DMS114 treated with DMSO at 0.1 percent for 48 hours (cell line): ENCODE measurements at regions not wholly inside any gene's neighbourhood (a gene's known extent, or its start where the extent isn't known, plus 50 kb on each side); places are given as distances from the start of the nearest gene placed in this dataset.

ENCODE experiments used
- DNase-seq: peaks from one replicate; lab custom pipeline; 2025; ENCODE audit not compliant: unreplicated experiment; lab: John Stamatoyannopoulos, UW

DNA sequence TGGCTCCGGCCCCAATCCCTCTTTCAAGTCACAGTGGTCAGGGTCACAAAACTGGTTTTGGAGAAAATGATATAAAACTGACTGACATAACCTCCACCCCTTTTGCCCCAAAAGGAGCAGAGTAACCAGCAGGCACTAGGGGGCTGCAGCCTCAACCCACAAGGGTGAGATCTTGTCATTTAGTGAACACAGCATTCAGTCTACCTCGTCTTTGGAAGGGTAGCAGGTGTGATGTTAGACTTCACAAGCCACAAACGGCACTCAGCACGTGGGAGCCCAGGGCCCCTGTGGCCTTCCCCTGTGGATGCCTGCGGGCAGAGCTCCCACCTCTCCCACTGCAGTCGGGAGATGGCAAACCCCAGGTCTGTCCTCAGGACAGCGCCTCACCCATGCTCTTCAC is 372.1 kb upstream of the MYT1L start:
- DNase-seq = no peak

DNA sequence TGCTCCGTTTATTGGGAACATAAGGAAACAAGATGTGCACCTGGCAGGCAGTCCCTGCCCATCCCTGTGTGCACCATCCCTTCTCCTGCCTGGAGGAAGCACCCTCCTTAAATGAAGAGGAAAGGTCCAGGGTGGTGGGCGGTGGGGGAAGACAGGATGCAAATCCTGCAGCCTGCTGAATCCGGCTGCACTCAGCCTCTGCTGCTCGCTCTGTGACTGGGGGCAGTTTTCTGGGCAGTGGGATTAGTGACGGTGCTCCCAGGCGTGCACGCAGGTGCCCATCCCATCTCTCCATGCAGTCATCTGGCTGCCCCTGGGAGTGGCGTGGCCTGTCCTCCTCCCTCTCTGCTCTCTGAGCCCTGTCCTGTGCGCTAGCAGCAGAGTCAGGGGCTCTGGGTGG is 371.3 kb upstream of the MYT1L start:
- no peak for DNase-seq

DNA sequence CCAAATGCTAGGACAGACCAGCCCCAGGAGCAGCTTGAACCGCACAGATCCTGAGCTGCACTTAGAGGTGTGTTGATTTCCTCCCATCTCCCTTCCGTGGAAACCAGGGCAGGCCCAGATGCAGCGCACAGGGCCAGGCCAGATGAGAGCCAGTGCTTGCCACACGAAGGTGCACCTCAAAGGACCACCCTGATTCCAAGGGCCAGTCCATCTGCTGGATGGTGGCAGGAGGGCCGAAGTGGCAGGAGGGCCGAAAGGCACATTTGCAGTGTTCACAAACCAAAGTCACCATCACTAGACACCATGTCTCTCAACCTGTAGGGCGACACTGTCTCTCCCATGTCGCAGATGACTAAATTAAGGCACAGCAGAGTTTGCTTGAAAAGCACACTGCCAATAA is 370.7 kb upstream of the MYT1L start:
- no peak for DNase-seq

DNA sequence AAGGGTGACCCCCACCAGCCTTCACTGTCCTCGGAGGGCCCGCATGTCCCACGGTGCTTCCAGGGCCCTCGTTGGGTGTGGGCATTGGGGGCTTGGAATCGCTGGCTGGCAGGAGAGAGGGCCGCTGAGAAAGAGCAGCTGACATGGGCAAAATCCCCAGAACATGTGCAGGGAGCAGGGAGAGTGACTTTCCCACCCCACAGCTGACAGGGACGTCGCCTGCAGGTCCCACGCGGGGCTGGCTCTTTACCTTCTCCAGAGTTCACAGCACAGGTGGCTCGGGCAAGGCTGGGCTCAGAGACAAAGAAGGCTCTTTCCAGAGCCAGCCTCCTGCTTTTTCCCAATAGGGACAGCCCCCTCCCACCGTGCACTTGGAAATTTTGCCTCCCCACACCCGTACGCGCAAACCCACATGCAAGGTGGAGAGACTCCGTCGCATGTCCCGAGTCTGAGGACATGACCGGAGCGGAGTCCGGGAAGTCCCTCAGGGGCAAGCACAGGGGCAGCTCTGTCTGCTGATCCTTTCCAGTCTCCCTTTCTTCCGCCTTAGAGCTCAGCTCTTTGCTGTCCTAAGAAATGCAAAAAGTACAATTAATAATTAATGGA is 370.2 kb upstream of the MYT1L start:
- DNase-seq = no peak

DNA sequence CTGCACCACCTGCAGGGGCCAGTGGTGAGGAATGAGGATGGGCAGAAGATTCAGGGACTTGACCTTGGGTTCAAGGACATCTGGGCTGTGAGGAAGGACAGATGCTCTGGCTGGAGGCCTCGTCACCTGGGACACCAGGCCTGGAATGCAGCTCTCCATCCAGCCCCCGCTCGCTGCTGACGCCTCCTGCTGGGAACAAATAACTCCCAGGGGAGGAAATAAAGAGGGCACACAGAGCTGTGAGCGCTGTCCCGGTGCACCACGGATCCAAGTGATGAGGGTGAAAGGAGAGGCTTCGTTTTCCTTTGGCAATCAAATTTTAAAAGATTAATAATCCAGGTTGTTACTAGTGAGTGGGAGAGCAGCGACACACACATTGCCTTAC is 368.0 kb upstream of the MYT1L start:
- DNase-seq = no peak

DNA sequence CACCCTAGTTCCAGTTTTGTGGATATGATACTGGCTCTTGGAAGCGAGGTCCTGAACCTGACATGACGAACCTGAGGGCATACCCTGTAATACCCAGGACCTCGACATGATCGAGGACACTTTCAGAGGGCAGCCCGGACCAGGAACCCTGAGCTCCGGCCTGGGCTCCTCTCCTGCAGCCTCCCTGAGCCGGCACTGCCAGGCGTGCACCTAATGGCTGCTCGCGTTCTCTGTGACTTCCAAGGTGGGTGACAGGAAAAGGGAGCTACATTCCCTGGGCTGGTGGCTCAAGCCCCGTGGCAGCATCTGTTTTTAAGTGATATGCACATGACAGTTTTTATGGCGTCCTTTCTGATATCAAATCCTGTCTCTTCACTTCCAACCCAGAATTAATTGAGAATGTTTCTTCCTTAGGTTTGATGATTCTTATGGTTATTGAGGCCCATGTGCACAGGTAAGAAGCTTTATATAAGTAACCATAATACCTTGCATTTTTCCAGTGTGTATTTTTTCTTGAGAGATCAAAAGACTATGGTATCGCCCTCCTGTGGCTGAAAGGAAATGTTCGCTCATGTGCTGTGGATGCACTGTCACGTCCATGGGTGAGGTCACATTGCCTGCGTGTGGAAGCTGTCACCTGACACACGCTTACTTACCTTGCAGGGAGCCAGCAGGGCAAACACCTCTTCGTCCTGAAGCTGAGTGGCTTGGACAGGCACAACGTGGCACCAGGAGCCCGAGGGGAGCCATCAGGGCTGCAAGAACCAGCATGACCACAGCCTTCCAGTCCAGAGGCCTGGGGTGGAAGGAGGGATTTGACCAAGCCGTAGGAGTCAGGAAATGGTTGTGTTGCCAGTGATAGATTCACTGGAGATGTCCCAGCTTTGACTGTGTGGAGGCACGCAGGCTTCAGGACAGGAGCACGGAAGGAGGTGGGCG is 367.4 kb upstream of the MYT1L start:
- DNase-seq = peak; percentile 6

DNA sequence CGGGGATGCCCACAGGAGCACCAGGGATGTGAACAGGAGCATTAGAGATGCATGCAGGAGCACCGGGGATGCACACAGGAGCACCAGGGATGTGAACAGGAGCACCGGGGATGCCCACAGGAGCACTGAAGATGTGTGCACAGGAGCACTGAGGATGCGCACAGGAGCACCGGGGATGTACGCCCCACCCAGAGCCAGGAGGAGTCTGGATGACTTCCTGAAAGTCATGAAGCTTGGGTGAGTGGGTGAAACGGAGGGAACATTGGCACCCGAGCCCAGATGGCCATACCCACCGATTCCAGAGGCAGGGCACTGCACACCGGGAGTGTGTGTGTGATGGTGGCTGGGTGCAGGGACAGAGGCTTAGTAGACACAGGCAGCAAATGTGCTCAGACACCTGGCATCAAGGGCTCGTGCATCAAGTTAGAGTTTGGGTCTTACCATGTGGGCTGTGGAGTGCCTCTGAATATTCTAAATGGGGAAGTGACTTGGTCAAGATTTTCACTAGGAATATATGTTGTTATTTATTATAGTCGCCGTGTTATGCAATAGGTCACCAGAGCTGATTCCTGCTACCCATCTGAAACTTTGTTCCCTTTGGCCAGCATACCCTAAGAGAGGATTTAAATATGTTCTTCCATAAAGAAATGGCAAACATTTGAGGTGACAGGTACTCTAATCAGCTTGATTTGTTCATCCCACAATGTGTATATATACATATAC is 365.8 kb upstream of the MYT1L start:
- DNase-seq = no peak

DNA sequence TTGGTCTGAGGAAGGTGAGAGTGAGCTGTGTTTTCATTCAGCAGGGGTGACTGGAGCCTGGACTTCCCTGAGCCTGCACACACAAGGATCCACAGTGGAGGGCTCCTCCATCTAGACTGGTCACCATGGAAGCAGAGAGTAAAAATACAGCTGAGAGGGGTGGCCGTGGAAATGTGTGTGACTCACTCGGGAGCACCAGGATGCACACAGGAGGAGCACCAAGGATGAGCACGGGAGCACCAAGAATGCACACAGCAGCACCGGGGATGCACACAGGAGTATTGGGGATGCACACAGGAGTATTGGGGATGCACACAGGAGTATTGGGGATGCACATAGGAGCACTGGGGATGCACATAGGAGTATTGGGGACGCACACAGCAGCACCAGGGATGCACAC is 365.2 kb upstream of the MYT1L start:
- no peak for DNase-seq

DNA sequence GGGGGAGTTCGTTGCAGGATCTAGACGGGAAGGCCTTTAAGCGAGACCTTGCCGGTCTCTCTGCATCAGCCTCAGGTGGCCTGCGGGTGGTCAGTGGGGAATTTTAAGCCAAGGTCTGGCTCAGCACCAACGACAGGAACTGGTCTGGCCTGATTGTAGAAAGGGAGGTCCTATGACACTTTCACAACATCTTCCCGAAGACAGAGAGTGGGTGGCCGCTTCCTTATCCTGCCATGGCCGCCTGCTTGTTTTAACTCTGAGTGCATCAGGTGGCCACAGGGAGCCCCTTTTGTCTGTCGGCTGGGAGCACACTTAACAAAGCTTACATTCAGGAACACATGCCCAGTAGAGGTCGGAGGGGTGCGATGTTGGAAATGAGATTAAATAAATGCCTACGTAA is 363.7 kb upstream of the MYT1L start:
- DNase-seq = no peak

DNA sequence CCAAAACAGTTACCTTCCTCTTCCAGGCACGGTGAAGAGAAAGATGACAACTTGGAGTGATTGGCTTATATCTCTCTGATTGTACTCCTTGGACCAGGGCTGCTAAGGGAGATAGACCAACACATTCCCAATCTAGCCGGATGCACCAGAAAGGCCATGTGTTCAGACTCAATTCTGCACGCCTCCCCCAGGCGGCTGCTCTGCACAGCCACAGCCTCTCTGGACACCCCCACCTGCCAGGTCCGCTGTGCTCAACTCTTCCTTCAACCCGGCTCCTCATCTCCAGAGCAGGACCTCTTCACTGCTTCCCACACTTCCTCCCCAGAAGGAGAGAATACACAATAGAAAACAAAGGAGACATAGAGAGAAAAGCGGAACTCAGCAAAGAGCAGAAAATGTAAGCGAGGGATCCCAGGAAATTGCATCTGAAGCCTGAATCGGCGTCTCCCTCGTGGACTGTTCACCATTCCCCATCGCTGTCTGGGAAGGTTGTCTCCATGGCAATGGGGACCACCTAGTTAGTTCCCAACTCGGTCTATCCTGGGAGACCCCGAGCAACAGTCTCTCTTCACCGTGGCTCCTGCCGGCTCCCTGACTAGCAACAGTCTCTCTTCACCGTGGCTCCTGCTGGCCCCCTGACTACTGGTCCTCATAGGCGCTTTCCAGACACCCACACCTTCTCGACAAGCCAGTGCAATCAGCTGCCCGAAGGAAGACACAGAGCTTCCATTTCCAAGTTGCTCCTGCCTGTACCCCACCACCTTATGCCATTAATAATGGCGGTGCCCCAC is 361.7 kb upstream of the MYT1L start:
- DNase-seq = no peak

DNA sequence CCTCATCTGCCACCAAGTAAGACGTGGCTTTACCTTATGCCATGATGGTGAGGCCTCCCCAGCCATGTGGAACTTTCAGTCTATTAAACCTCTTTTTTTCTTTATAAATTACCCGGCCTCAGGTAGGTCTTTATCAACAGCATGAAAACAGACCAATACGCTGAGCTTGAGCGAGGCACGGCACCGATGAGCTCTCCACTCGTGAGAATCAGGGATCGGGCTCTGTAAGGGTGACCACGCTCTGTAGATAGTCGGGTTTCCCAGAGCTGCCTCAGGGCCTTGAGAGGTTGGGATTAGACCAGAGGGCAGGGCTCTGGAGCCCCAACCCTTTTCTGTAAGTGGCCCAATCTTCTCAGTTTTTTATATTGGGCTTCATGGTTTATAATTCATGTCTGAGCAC is 360.3 kb upstream of the MYT1L start:
- DNase-seq = no peak

DNA sequence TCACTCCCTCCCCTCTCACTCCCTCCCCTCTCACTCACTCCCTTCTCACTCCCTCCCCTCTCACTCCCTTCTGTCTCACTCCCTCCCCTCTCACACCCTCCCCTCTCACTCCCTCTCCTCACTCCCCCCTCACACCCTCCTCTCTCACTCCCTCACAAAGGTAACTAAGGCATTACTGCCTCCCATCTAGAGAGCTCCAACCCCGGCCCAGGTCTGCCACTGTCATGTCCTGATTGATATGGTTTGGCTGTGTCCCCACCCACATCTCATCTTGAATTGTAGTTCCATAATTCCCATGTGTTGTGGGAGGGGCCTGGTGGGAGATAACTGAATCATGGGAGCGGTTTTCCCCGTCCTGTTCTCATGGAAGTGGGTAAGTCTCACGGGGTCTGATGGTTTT is 359.9 kb upstream of the MYT1L start:
- DNase-seq = no peak

DNA sequence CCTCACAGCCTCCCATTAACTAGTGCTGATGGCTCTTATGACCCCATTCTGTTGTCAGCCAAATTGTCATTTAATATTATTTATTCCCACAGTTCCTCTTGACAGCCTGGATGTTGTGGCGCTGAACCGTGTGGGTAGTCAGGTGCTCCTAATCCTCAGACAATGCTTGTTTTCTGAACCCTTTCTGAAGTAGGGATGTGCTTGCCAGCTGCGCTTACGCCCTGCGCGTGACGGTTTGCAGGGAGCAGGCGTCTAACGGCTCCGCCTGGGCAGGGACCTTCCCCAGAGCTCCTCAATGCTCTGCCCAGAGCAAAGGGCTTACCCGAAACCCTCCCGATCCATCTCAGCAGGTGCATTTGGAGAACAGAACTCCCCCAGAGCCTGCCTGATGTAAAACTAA is 358.2 kb upstream of the MYT1L start:
- no peak for DNase-seq

DNA sequence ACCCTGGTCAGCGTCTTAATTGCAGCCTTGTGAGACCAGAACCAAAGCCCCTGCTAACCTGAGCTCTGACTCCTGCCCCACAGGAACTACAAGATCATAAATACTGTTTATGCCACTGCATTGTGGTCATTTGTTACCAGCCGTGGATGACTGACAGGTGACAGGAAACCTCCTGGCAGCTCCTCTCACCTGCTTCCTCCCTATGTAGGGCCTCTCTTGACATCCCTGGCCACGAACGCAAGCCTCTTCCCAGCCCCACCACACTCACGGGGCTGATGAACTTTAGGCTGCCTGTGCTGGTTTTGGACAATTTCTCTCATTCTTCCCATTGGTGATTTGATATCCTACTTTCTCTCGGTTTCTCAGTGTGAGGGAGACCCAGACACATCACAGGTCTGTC is 357.2 kb upstream of the MYT1L start:
- no peak for DNase-seq

DNA sequence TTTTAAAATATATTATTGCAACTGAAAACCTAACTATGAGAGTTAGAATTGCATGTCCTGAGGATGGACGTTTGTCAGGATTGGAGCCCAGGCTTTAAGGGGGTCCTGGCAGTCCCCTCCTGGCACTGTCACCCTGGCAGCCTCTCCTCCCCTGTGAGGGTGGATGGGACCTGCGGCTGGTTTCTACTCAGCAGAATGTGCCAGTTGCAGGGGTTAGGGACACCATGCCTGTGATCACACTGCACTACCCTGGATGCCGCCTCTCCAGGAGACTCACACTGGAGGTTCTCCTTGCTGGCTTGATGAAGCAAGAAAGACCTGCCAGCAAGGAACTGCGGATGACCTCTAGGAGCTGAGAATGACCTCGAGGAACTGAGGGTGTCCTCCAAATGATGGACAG is 356.7 kb upstream of the MYT1L start:
- DNase-seq = no peak

DNA sequence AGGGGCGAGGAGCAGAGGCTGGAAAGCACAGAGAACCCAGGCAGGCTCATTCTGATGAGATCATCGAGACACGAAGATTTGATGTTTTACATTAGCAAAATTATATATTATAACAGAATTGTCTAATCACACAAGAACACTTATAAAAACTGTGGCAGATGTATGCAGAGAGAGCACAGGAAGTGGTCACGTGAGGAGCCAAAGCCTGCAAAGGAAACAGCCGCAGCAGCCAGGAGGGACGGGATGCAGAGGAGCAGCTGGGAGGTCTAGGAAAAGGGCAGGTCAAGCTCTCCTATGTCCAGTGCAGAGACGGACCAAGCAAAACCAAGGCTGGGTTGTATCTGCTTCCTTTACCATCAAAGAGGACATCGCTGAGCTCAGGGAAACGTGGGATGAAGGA is 355.1 kb upstream of the MYT1L start:
- no peak for DNase-seq

DNA sequence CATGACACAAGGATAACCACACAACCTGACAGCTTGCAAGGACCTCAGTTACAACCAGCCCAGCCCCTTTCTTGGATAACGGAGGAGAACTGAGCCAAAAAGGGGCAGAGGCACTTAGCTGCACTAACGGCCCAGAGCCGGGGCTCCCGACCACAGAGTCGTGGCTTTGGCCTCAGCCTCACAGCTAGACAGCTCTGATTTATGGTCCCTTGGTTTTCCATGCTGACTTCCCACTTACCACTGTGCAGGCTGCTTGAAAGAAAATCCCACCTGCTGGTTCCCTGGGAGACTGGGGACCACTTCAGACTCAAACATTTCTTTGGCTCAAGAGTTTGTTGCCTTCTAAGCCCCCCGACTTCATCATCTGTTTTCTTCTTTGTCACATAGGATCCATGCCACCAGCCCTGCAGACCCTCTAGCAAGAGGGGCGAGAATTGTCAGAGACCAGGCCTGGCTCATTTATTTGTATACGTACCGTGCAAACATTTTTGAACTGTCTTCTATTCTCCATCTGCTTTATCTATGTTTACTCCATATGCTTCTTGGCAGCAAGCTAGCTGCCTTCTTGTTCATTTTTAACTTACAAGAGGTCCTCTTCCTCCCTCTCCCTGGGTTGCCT is 352.6 kb upstream of the MYT1L start:
- DNase-seq = no peak

DNA sequence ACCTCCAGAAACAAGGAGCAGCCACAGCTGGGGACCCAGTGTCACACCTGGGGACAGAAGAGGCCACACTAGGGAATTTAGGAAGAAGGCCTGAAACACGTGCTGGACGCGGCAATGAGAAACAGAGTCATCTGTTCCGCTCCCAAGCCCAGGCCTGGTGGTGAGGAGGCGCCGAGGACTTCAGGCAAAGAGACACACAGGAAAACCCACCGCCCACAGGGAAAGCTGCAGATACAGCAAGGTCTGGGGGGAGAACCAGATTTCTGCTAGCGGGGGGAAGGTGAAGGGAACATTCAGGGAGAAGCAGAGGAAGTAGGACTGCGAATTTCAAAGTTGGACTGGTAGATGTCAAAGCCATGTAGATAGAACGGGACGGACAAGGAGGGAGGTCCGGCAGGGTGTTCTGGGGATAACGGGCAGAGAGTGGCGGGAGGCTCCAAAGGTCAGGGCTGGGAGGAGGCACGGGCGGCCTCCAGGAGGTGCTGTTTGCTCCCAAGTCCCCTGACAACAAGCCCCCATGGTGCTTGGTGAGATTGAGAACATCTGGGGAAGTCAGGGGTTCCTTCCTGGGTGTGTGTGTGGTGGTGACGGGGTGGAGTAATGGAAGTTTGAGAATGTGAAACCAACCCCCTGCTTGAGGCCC is 351.7 kb upstream of the MYT1L start:
- DNase-seq = no peak

DNA sequence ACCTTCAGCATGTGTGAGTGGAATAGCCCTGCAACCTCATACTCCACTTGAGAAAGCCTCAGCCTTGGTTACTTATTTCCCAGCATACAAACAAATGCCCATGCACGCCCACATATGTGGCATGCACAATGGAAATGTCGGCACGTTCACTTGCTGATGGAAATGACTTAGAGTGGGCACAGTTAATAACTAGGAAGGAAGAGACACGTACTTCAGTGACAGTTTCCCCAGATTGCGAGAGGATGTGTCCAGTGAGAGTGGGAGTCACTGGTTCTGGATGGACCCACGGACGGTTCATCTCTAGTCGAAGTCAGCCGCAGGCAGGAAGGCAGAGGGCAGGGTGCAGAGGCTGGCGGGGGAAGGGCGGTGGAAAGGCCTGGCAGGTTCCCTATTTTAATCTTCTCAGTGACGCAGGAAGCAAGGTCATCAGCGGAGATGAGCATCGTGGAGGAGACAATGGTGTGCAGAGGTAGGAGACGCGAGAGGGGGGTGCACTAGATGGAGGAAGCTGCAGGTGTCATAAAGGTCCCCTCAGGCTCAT is 350.7 kb upstream of the MYT1L start:
- no peak for DNase-seq

DNA sequence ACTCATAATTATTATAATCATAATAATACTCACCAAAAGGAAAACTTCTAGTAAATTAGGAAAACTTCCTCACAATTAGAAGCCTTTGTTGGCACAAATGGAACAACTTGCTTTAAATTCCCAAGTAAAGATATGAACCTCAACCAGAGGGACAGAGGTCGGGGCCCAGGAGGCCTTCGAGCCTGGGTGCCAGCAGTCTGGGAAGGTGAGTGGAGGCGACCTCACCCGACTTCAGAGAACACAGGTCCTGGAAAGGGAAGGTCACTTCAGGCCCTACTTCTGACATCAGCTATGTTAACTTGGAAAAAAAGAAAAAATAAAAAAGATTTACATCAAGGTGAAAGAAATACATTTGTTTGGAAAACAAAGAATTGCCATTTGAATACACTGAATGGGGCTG is 350.0 kb upstream of the MYT1L start:
- DNase-seq = no peak
